Stimulated activated CD4-positive, alpha-beta T cell treated with anti-CD3 and anti-CD28 coated beads, TNF-alpha, amount 100 ng/mL, for 48 hours (primary cell): ENCODE measurements at regions not wholly inside any gene's neighbourhood (a gene's known extent, or its start where the extent isn't known, plus 50 kb on each side); places are given as distances from the start of the nearest gene placed in this dataset.

Source experiments
- DNase-seq, 3 donors: peaks; one replicate each; pipeline ENCODE4 v3.0.0-alpha.2; 2020; ENCODE audit warnings: low read depth in 3 of 3

GRCh38 chr2:126307740-126308139 lies 348.2 kb upstream of the GYPC start:
- no peak for DNase-seq

- no peak for DNase-seq
Measured at GRCh38 chr2:126309185-126309584, 346.8 kb upstream of the GYPC start.

GRCh38 chr2:126312579-126312978 lies 343.4 kb upstream of the GYPC start:
- DNase-seq = no peak

- no peak for DNase-seq
Measured at GRCh38 chr2:126315828-126316227, 340.1 kb upstream of the GYPC start.

- no peak for DNase-seq
Measured at GRCh38 chr2:126317790-126318431, 338.0 kb upstream of the GYPC start.

GRCh38 chr2:126322342-126322741 lies 333.6 kb upstream of the GYPC start:
- DNase-seq = no peak

GRCh38 chr2:126325202-126325601 lies 330.8 kb upstream of the GYPC start:
- no peak for DNase-seq

- DNase-seq = no peak
Measured at GRCh38 chr2:126329173-126329572, 326.8 kb upstream of the GYPC start.

GRCh38 chr2:126342457-126342856 lies 313.5 kb upstream of the GYPC start:
- DNase-seq = no peak

- no peak for DNase-seq
Measured at GRCh38 chr2:126343136-126343535, 312.8 kb upstream of the GYPC start.

GRCh38 chr2:126344493-126344892 lies 311.5 kb upstream of the GYPC start:
- DNase-seq = no peak

GRCh38 chr2:126345691-126346090 lies 310.3 kb upstream of the GYPC start:
- no peak for DNase-seq

- DNase-seq = no peak
Measured at GRCh38 chr2:126356631-126357030, 299.3 kb upstream of the GYPC start.

- no peak for DNase-seq
Measured at GRCh38 chr2:126358122-126358521, 297.8 kb upstream of the GYPC start.

GRCh38 chr2:126359494-126359893 lies 296.5 kb upstream of the GYPC start:
- DNase-seq = no peak

GRCh38 chr2:126367361-126367760 lies 288.6 kb upstream of the GYPC start:
- DNase-seq = no peak

- DNase-seq = no peak
Measured at GRCh38 chr2:126368758-126369157, 287.2 kb upstream of the GYPC start.

GRCh38 chr2:126370201-126370600 lies 285.8 kb upstream of the GYPC start:
- DNase-seq = no peak

- no peak for DNase-seq
Measured at GRCh38 chr2:126372406-126372805, 283.6 kb upstream of the GYPC start.

- DNase-seq = no peak
Measured at GRCh38 chr2:126378176-126378575, 277.8 kb upstream of the GYPC start.

- no peak for DNase-seq
Measured at GRCh38 chr2:126381091-126381490, 274.9 kb upstream of the GYPC start.

- no peak for DNase-seq
Measured at GRCh38 chr2:126382998-126383397, 273.0 kb upstream of the GYPC start.

- DNase-seq = no peak
Measured at GRCh38 chr2:126383800-126384199, 272.2 kb upstream of the GYPC start.

- DNase-seq = no peak
Measured at GRCh38 chr2:126385441-126385840, 270.5 kb upstream of the GYPC start.
